ENCODE measurements at regions not wholly inside any gene's neighbourhood (a gene's known extent, or its start where the extent isn't known, plus 50 kb on each side); places are given as distances from the start of the nearest gene placed in this dataset.
"Not testable (repeated sequence)": the region's sequence is repeated elsewhere in the genome, so short reads cannot be mapped to it uniquely, and the experiment has no call there.

DNA sequence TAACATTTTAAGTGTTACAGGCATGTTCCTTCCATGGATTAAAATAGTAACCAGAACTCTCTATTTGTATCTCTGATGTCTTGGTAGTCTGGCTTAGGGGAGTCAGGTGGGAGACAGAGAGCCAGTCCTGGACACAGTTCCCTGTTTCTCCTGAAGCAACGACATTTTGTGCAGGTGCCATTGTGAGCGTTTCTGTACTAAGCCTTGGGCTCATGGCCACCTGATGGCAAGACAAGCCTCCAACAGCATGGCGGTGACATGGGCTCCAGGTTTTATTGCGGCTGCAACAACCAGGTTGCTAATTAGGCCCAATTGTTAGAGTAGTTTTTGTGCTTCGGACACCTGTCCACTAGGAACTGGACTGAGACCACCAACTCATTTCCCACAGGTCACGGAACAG is 105.3 kb downstream of the PRDM13 start:
- Mint-ChIP-seq H3K4me1 (ENCODE audit: low read depth, unreplicated experiment) (no peaks in the 10 kb centered on the region), H3K4me3 (ENCODE audit: low read depth, unreplicated experiment) (no peak overlapping the region), H3K9me3 (ENCODE audit: low read depth, unreplicated experiment) (peaks cover 4% of the 10 kb centered on the region), H3K27ac (ENCODE audit: unreplicated experiment) (no peak overlapping the region), H3K36me3 (ENCODE audit: insufficient read depth, unreplicated experiment) (no peaks in the 10 kb centered on the region), H3K27me3 (ENCODE audit: unreplicated experiment) (no peaks in the 10 kb centered on the region)
- CTCF ChIA-PET: no interaction called here
- DNase-seq: no peak
- intact Hi-C loops (cut with micrococcal nuclease; ENCODE audit: unreplicated experiment): no loop called here
- TF ChIP-seq, protein P1, sequence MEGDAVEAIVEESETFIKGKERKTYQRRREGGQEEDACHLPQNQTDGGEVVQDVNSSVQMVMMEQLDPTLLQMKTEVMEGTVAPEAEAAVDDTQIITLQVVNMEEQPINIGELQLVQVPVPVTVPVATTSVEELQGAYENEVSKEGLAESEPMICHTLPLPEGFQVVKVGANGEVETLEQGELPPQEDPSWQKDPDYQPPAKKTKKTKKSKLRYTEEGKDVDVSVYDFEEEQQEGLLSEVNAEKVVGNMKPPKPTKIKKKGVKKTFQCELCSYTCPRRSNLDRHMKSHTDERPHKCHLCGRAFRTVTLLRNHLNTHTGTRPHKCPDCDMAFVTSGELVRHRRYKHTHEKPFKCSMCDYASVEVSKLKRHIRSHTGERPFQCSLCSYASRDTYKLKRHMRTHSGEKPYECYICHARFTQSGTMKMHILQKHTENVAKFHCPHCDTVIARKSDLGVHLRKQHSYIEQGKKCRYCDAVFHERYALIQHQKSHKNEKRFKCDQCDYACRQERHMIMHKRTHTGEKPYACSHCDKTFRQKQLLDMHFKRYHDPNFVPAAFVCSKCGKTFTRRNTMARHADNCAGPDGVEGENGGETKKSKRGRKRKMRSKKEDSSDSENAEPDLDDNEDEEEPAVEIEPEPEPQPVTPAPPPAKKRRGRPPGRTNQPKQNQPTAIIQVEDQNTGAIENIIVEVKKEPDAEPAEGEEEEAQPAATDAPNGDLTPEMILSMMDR (IDR thresholded peaks at IDR 0.05; ENCODE audit: unreplicated experiment): no peak
- no TSS peak for BruUV-seq (replicated peaks)

DNA sequence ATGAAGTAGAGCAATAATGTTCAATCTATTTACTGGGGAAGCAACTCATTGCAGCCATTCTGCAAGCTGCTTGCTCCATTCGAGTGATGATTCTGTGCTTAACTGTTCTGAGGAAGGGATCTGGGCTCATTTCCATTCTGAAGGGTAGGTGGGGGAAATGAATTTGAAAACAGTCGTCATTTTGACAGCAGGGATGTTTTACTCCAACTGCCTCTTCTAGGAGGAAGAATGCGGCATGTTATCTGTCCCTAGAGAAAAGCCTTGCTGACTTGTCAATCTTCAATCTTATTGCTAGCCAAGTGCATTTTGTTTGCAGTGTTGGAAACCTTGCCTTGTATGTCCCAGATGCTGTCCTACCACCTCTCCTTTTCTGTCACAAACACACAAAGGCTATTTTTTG is 105.9 kb downstream of the PRDM13 start:
- Mint-ChIP-seq H3K4me3 (ENCODE audit: low read depth, unreplicated experiment) (no peak overlapping the region), H3K27me3 (ENCODE audit: unreplicated experiment) (no peaks in the 10 kb centered on the region)

DNA sequence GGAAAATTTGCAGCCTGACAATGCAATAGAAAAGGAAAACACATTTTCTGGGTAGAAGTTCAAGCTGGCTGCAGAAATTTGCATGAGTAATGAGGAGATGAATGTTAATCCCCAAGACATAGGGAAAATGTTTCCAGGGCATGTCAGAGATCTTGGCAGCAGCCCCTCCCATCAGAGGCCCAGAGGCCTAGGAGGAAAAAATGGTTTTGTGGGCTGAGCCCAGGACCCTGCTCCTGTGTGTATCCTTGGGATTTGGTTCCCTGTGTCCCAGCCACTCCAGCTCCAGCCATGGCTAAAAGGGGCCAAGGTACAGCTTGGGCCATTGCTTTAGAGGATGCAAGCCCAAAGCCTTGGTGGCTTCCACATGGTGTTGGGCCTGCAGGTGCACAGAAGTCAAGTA is 115.4 kb downstream of the PRDM13 start:
- H3K4me3 Mint-ChIP-seq (ENCODE audit: low read depth, unreplicated experiment); H3K36me3 Mint-ChIP-seq (ENCODE audit: insufficient read depth, unreplicated experiment); intact Hi-C loops (cut with micrococcal nuclease; ENCODE audit: unreplicated experiment); H3K9me3 Mint-ChIP-seq (ENCODE audit: low read depth, unreplicated experiment); CTCF ChIA-PET; DNase-seq; BruUV-seq (replicated peaks); H3K27ac Mint-ChIP-seq (ENCODE audit: unreplicated experiment); H3K4me1 Mint-ChIP-seq (ENCODE audit: low read depth, unreplicated experiment): not testable (repeated sequence)
- peaks cover 24% of the 10 kb centered on the region for H3K27me3 Mint-ChIP-seq (ENCODE audit: unreplicated experiment)

More for the DNA sequence above, 105.9 kb downstream of the PRDM13 start:
- Mint-ChIP-seq H3K4me1 (ENCODE audit: low read depth, unreplicated experiment) (no peaks in the 10 kb centered on the region), H3K27ac (ENCODE audit: unreplicated experiment) (no peak overlapping the region), H3K9me3 (ENCODE audit: low read depth, unreplicated experiment) (peaks cover 4% of the 10 kb centered on the region), H3K36me3 (ENCODE audit: insufficient read depth, unreplicated experiment) (no peaks in the 10 kb centered on the region)
- CTCF ChIA-PET: no interaction called here
- BruUV-seq (replicated peaks): no TSS peak
- intact Hi-C loops (cut with micrococcal nuclease; ENCODE audit: unreplicated experiment): no loop called here
- DNase-seq: no peak
- TF ChIP-seq, protein P1 (IDR thresholded peaks at IDR 0.05; ENCODE audit: unreplicated experiment): no peak

DNA sequence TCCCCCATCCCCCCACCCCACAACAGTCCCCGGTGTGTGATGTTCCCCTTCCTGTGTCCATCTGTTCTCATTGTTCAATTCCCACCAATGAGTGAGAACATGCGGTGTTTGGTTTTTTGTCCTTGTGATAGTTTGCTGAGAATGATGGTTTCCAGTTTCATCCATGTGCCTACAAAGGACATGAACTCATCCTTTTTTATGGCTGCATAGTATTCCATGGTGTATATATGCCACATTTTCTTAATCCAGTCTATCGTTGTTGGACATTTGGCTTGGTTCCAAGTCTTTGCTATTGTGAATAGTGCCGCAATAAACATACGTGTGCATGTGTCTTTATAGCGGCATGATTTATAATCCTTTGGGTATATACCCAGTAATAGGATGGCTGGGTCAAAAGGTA is 123.6 kb downstream of the PRDM13 start:
- H3K9me3 Mint-ChIP-seq (ENCODE audit: low read depth, unreplicated experiment); CTCF ChIA-PET; H3K4me3 Mint-ChIP-seq (ENCODE audit: low read depth, unreplicated experiment); H3K36me3 Mint-ChIP-seq (ENCODE audit: insufficient read depth, unreplicated experiment); DNase-seq; H3K27ac Mint-ChIP-seq (ENCODE audit: unreplicated experiment); H3K4me1 Mint-ChIP-seq (ENCODE audit: low read depth, unreplicated experiment); intact Hi-C loops (cut with micrococcal nuclease; ENCODE audit: unreplicated experiment); BruUV-seq (replicated peaks): not testable (repeated sequence)
- H3K27me3 Mint-ChIP-seq (ENCODE audit: unreplicated experiment): peaks cover 15% of the 10 kb centered on the region

DNA sequence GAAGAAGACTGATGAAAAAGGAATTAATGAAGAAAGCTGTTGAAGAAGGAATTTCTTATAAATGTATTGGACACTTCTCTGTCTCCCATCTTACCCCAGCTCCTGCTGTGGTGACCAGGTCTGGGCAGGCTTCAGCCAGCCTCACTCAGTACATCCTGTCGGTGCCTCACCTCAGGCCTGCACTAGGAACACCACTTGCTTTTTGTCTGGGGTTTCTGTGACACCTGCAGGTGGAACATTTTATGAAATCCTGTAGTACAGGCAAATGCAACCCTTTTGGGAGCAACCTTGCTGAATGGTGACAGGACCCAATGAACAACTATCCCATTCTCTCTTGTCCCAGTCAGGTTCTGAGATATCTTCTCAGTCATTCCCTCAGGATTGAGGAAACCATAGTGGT is 129.7 kb downstream of the PRDM13 start:
- H3K9me3 Mint-ChIP-seq (ENCODE audit: low read depth, unreplicated experiment): no peaks in the 10 kb centered on the region
- peaks cover 61% of the 10 kb centered on the region for H3K27me3 Mint-ChIP-seq (ENCODE audit: unreplicated experiment)
- TF ChIP-seq, protein P1 (IDR thresholded peaks at IDR 0.05; ENCODE audit: unreplicated experiment): no peak
- no peaks in the 10 kb centered on the region for H3K4me1 Mint-ChIP-seq (ENCODE audit: low read depth, unreplicated experiment)
- no peak overlapping the region for H3K4me3 Mint-ChIP-seq (ENCODE audit: low read depth, unreplicated experiment)
- H3K36me3 Mint-ChIP-seq (ENCODE audit: insufficient read depth, unreplicated experiment): no peaks in the 10 kb centered on the region
- CTCF ChIA-PET: no interaction called here
- no peak overlapping the region for H3K27ac Mint-ChIP-seq (ENCODE audit: unreplicated experiment)
- peak; percentile 26 for DNase-seq
- no TSS peak for BruUV-seq (replicated peaks)
- intact Hi-C loops (cut with micrococcal nuclease; ENCODE audit: unreplicated experiment): loop anchor here (2.0 kb wide), 1 partner anchor 148 kb away; no protein-coding TSS in a partner anchor

All from Calu3 (cell line).